ENCODE measurements at regions not wholly inside any gene's neighbourhood (a gene's known extent, or its start where the extent isn't known, plus 50 kb on each side); places are given as distances from the start of the nearest gene placed in this dataset.
"Not testable (repeated sequence)": the region's sequence is repeated elsewhere in the genome, so short reads cannot be mapped to it uniquely, and the experiment has no call there.

GRCh38 chr10:124170631-124171030, 77.2 kb upstream of the CHST15 start:
- in situ Hi-C loops (cut with MboI; ENCODE audit: low sequenced_read_pairs, unreplicated experiment) = no loop called here
- DNase-seq (ENCODE audit: low spot score) = no peak
- TF ChIP-seq, protein P1, sequence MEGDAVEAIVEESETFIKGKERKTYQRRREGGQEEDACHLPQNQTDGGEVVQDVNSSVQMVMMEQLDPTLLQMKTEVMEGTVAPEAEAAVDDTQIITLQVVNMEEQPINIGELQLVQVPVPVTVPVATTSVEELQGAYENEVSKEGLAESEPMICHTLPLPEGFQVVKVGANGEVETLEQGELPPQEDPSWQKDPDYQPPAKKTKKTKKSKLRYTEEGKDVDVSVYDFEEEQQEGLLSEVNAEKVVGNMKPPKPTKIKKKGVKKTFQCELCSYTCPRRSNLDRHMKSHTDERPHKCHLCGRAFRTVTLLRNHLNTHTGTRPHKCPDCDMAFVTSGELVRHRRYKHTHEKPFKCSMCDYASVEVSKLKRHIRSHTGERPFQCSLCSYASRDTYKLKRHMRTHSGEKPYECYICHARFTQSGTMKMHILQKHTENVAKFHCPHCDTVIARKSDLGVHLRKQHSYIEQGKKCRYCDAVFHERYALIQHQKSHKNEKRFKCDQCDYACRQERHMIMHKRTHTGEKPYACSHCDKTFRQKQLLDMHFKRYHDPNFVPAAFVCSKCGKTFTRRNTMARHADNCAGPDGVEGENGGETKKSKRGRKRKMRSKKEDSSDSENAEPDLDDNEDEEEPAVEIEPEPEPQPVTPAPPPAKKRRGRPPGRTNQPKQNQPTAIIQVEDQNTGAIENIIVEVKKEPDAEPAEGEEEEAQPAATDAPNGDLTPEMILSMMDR (IDR thresholded peaks at IDR 0.05; ENCODE audit: borderline replicate concordance, control extremely low read depth, extremely low read depth, insufficient read depth, missing control alignments) = no peak

GRCh38 chr10:124168991-124169802, 75.8 kb upstream of the CHST15 start:
- no peak for DNase-seq (ENCODE audit: low spot score)
- TF ChIP-seq, protein P1 (IDR thresholded peaks at IDR 0.05; ENCODE audit: borderline replicate concordance, control extremely low read depth, extremely low read depth, insufficient read depth, missing control alignments) = no peak
- in situ Hi-C loops (cut with MboI; ENCODE audit: low sequenced_read_pairs, unreplicated experiment) = no loop called here

DNA sequence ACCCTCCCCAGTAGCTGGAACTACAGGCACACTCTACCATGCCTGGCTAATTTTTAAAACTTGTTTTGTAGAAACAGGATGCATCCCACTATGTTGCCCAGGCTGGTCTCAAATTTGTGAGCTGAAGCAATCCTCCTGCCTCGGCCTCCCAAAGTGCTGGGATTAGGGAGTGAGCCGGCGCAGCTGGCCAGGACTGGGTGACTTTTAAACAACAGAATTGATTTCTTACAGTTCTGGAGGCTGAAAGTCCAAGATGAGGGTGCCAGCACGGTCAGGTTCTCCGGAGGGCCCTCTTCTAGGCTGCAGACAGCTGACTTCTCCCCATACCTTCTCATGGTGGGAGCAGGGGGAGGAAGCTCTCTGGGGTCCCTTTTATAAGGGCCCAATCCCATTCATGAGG, 75.2 kb upstream of the CHST15 start:
- TF ChIP-seq, protein P1 (IDR thresholded peaks at IDR 0.05; ENCODE audit: borderline replicate concordance, control extremely low read depth, extremely low read depth, insufficient read depth, missing control alignments) = no peak
- DNase-seq (ENCODE audit: low spot score) = no peak
- in situ Hi-C loops (cut with MboI; ENCODE audit: low sequenced_read_pairs, unreplicated experiment) = no loop called here

- in situ Hi-C loops (cut with MboI; ENCODE audit: low sequenced_read_pairs, unreplicated experiment); DNase-seq (ENCODE audit: low spot score): not testable (repeated sequence)
Observed at GRCh38 chr10:124167925-124168324, 74.5 kb upstream of the CHST15 start.

DNA sequence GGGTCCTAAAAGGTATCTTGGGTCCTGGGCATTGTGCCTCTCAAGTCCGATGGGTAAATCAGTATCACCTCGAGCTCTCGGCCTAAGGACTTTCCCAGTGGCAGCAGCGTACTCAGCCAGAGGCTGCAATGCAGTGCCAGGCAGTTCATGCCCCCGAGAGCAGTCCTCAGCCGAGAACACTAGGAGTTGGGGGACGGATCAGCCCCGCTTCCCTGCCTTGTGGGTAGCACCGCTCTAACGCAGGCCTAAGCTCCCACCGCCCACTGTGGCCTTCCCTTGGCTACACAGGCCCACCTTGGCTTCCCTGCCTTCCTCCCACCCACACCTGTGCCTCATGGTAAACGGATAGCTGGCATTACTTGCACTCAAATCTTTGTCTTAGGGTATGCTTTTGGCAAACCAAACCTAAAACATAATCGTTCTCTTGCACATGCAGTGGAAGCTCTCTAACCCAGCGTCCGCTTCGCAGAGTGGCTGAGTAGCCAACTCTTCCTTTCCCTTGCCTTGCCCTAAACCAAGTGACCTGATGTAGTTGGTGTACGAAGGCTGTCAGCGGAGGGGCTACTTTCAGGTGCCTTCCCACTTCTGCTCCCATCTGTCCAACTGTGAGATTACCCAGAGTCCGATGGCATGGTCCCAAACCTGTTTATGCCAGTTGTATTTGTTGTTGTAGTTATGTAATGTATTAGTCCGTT, 73.2 kb upstream of the CHST15 start:
- TF ChIP-seq, protein P1 (IDR thresholded peaks at IDR 0.05; ENCODE audit: borderline replicate concordance, control extremely low read depth, extremely low read depth, insufficient read depth, missing control alignments) = no peak
- no peak for DNase-seq (ENCODE audit: low spot score)
- in situ Hi-C loops (cut with MboI; ENCODE audit: low sequenced_read_pairs, unreplicated experiment) = no loop called here

DNA sequence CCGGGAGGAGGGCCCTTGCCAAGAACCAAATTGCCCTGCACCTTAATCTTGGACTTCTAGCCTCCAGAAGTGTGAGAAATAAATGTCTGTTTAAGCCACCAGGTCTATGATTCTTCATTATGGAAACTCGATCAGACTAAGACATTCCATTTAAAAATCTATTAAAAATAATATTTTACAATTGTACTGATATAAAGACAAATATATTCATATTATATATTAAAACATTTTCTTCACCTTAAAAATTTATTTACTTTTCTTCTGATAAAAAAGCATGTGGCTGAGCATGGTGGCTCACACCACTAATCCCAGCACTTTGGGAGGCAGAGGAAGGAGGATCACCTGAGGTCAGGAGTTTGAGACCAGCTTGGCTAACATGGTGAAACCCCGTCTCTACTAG, 72.4 kb upstream of the CHST15 start:
- no peak for DNase-seq (ENCODE audit: low spot score)
- in situ Hi-C loops (cut with MboI; ENCODE audit: low sequenced_read_pairs, unreplicated experiment) = no loop called here
- TF ChIP-seq, protein P1 (IDR thresholded peaks at IDR 0.05; ENCODE audit: borderline replicate concordance, control extremely low read depth, extremely low read depth, insufficient read depth, missing control alignments) = no peak

- TF ChIP-seq, protein P1 (IDR thresholded peaks at IDR 0.05; ENCODE audit: borderline replicate concordance, control extremely low read depth, extremely low read depth, insufficient read depth, missing control alignments) = no peak
- in situ Hi-C loops (cut with MboI; ENCODE audit: low sequenced_read_pairs, unreplicated experiment) = no loop called here
- DNase-seq (ENCODE audit: low spot score) = no peak
Observed at GRCh38 chr10:124165311-124165710, 71.9 kb upstream of the CHST15 start.

All from GM13976 (cell line).